ENCODE measurements at regions not wholly inside any gene's neighbourhood (a gene's known extent, or its start where the extent isn't known, plus 50 kb on each side); places are given as distances from the start of the nearest gene placed in this dataset.

DNA sequence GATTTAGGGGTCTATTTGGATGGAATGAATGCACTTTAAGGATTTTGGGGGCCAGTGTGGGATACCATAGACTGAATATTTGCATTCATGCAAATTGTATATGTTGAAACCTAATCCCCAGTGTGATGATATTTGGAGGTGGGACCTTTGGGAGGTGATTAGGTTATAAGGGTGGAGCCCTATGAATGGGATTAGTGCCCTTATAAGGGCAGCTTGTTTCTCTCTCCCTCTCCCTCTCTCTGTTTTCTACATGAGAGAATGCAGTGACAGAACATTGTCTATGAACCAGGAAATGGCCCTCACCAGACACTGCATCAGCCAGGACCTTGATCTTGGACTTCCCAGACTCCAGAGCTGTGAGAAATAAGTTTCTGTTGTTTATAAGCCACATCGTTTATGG, 166.1 kb downstream of the MED10 start:
- Mint-ChIP-seq H3K9me3 (peaks cover 0 to 3% of the 10 kb centered on the region in 2 donors), H3K36me3 (no peaks in the 10 kb centered on the region), H3K4me1 (no peaks in the 10 kb centered on the region), H3K27me3 (ENCODE audit: low read depth in 2 of 2) (no peaks in the 10 kb centered on the region), H3K4me3 (no peak overlapping the region), H3K27ac (no peak overlapping the region)
- TF ChIP-seq, protein P1, sequence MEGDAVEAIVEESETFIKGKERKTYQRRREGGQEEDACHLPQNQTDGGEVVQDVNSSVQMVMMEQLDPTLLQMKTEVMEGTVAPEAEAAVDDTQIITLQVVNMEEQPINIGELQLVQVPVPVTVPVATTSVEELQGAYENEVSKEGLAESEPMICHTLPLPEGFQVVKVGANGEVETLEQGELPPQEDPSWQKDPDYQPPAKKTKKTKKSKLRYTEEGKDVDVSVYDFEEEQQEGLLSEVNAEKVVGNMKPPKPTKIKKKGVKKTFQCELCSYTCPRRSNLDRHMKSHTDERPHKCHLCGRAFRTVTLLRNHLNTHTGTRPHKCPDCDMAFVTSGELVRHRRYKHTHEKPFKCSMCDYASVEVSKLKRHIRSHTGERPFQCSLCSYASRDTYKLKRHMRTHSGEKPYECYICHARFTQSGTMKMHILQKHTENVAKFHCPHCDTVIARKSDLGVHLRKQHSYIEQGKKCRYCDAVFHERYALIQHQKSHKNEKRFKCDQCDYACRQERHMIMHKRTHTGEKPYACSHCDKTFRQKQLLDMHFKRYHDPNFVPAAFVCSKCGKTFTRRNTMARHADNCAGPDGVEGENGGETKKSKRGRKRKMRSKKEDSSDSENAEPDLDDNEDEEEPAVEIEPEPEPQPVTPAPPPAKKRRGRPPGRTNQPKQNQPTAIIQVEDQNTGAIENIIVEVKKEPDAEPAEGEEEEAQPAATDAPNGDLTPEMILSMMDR (IDR thresholded peaks at IDR 0.05) = no peak
- no peak overlapping the region for H3K27ac ChIP-seq (ENCODE audit: low read length)
- H3K36me3 ChIP-seq (ENCODE audit: control insufficient read depth, insufficient read depth, low read length) = no peaks in the 10 kb centered on the region
- no peaks in the 10 kb centered on the region for H3K27me3 ChIP-seq (ENCODE audit: control insufficient read depth, insufficient read depth, low read length)
- intact Hi-C loops (cut with micrococcal nuclease) = no loop called here
- no peaks in the 10 kb centered on the region for H3K4me1 ChIP-seq (ENCODE audit: control insufficient read depth, insufficient read depth, low read length)
- no CpG with 5 or more reads among the region's 1 CpG for WGBS (ENCODE audit: insufficient coverage)
- H3K9me3 ChIP-seq (ENCODE audit: control insufficient read depth, insufficient read depth, low read length) = no peaks in the 10 kb centered on the region
- DNase-seq (no peak), ATAC-seq (no peak)
- H3K4me3 ChIP-seq (ENCODE audit: low read length) = no peak overlapping the region

GRCh38 chr5:6206501-6206900, 171.8 kb downstream of the MED10 start:
- Mint-ChIP-seq H3K4me3 (no peak overlapping the region), H3K4me1 (no peaks in the 10 kb centered on the region), H3K27ac (no peak overlapping the region), H3K9me3 (peaks cover 0 to 2% of the 10 kb centered on the region in 2 donors), H3K36me3 (no peaks in the 10 kb centered on the region), H3K27me3 (ENCODE audit: low read depth in 2 of 2) (no peaks in the 10 kb centered on the region)
- H3K27me3 ChIP-seq (ENCODE audit: control insufficient read depth, insufficient read depth, low read length) = no peaks in the 10 kb centered on the region
- no peaks in the 10 kb centered on the region for H3K36me3 ChIP-seq (ENCODE audit: control insufficient read depth, insufficient read depth, low read length)
- WGBS (ENCODE audit: insufficient coverage) = 92% methylated on average over 1 of the region's 1 CpG
- intact Hi-C loops (cut with micrococcal nuclease) = no loop called here
- TF ChIP-seq, protein P1 (IDR thresholded peaks at IDR 0.05) = no peak
- no peaks in the 10 kb centered on the region for H3K4me1 ChIP-seq (ENCODE audit: control insufficient read depth, insufficient read depth, low read length)
- H3K27ac ChIP-seq (ENCODE audit: low read length) = no peak overlapping the region
- ATAC-seq (no peak), DNase-seq (no peak)
- no peaks in the 10 kb centered on the region for H3K9me3 ChIP-seq (ENCODE audit: control insufficient read depth, insufficient read depth, low read length)
- H3K4me3 ChIP-seq (ENCODE audit: low read length) = no peak overlapping the region

- no peak overlapping the region for H3K27ac Mint-ChIP-seq
- intact Hi-C loops (cut with micrococcal nuclease) = no loop called here
- H3K36me3 ChIP-seq (ENCODE audit: control insufficient read depth, insufficient read depth, low read length) = no peaks in the 10 kb centered on the region
Measured at GRCh38 chr5:6202968-6203365, 175.4 kb downstream of the MED10 start.

More at GRCh38 chr5:6202968-6203365, 175.4 kb downstream of the MED10 start:
- Histone ChIP-seq H3K4me3 (ENCODE audit: low read length) (no peak overlapping the region), H3K9me3 (ENCODE audit: control insufficient read depth, insufficient read depth, low read length) (no peaks in the 10 kb centered on the region), H3K27me3 (ENCODE audit: control insufficient read depth, insufficient read depth, low read length) (no peaks in the 10 kb centered on the region), H3K4me1 (ENCODE audit: control insufficient read depth, insufficient read depth, low read length) (no peaks in the 10 kb centered on the region), H3K27ac (ENCODE audit: low read length) (no peak overlapping the region)
- Mint-ChIP-seq H3K9me3 (no peaks in the 10 kb centered on the region), H3K27me3 (ENCODE audit: low read depth in 2 of 2) (no peaks in the 10 kb centered on the region), H3K36me3 (no peaks in the 10 kb centered on the region), H3K4me3 (no peak overlapping the region), H3K4me1 (no peaks in the 10 kb centered on the region)
- TF ChIP-seq, protein P1 (IDR thresholded peaks at IDR 0.05) = no peak
- DNase-seq (no peak), ATAC-seq (no peak)
- 82% methylated on average over 4 of the region's 4 CpGs for WGBS (ENCODE audit: insufficient coverage)
